ENCODE measurements at regions not wholly inside any gene's neighbourhood (a gene's known extent, or its start where the extent isn't known, plus 50 kb on each side); places are given as distances from the start of the nearest gene placed in this dataset.

- Mint-ChIP-seq H3K27me3 (ENCODE audit: low read depth) (no peaks in the 10 kb centered on the region), H3K4me1 (ENCODE audit: low read depth) (peaks cover 26% of the 10 kb centered on the region), H3K4me3 (ENCODE audit: unreplicated experiment) (no peak overlapping the region), H3K27ac (ENCODE audit: unreplicated experiment) (no peak overlapping the region), H3K36me3 (ENCODE audit: low read depth) (no peaks in the 10 kb centered on the region), H3K9me3 (ENCODE audit: low read depth) (no peaks in the 10 kb centered on the region)
- no peak for DNase-seq (ENCODE audit: low spot score)
- no peak for TF ChIP-seq CTCF (IDR thresholded peaks at IDR 0.05)
Measured at GRCh38 chr5:143560378-143560777, 156.9 kb upstream of the NR3C1 start.

GRCh38 chr5:143559586-143560109, 156.2 kb upstream of the NR3C1 start:
- peaks cover 32% of the 10 kb centered on the region for H3K4me1 Mint-ChIP-seq (ENCODE audit: low read depth)
- DNase-seq (ENCODE audit: low spot score): no peak
- no peaks in the 10 kb centered on the region for H3K9me3 Mint-ChIP-seq (ENCODE audit: low read depth)
- TF ChIP-seq CTCF (IDR thresholded peaks at IDR 0.05): no peak
- no peaks in the 10 kb centered on the region for H3K27me3 Mint-ChIP-seq (ENCODE audit: low read depth)
- no peak overlapping the region for H3K4me3 Mint-ChIP-seq (ENCODE audit: unreplicated experiment)
- H3K27ac Mint-ChIP-seq (ENCODE audit: unreplicated experiment): no peak overlapping the region
- no peaks in the 10 kb centered on the region for H3K36me3 Mint-ChIP-seq (ENCODE audit: low read depth)

- Mint-ChIP-seq H3K27me3 (ENCODE audit: low read depth) (no peaks in the 10 kb centered on the region), H3K36me3 (ENCODE audit: low read depth) (no peaks in the 10 kb centered on the region), H3K9me3 (ENCODE audit: low read depth) (no peaks in the 10 kb centered on the region), H3K4me1 (ENCODE audit: low read depth) (peaks cover 32% of the 10 kb centered on the region), H3K4me3 (ENCODE audit: unreplicated experiment) (no peak overlapping the region), H3K27ac (ENCODE audit: unreplicated experiment) (no peak overlapping the region)
- no peak for TF ChIP-seq CTCF (IDR thresholded peaks at IDR 0.05)
- DNase-seq (ENCODE audit: low spot score): no peak
Measured at GRCh38 chr5:143558048-143558447, 154.6 kb upstream of the NR3C1 start.

GRCh38 chr5:143557061-143557818, 153.8 kb upstream of the NR3C1 start:
- no peak for TF ChIP-seq CTCF (IDR thresholded peaks at IDR 0.05)
- no peak overlapping the region for H3K27ac Mint-ChIP-seq (ENCODE audit: unreplicated experiment)

GRCh38 chr5:143554918-143555477, 151.5 kb upstream of the NR3C1 start:
- no peak overlapping the region for H3K4me3 Mint-ChIP-seq (ENCODE audit: unreplicated experiment)
- peaks cover 24% of the 10 kb centered on the region for H3K4me1 Mint-ChIP-seq (ENCODE audit: low read depth)
- H3K27me3 Mint-ChIP-seq (ENCODE audit: low read depth): no peaks in the 10 kb centered on the region
- H3K36me3 Mint-ChIP-seq (ENCODE audit: low read depth): no peaks in the 10 kb centered on the region
- TF ChIP-seq CTCF (IDR thresholded peaks at IDR 0.05): no peak
- no peaks in the 10 kb centered on the region for H3K9me3 Mint-ChIP-seq (ENCODE audit: low read depth)
- no peak for DNase-seq (ENCODE audit: low spot score)
- peak overlapping the region; percentile 43 for H3K27ac Mint-ChIP-seq (ENCODE audit: unreplicated experiment)

More at GRCh38 chr5:143557061-143557818, 153.8 kb upstream of the NR3C1 start:
- no peak for DNase-seq (ENCODE audit: low spot score)
- H3K4me1 Mint-ChIP-seq (ENCODE audit: low read depth): peaks cover 24% of the 10 kb centered on the region
- no peak overlapping the region for H3K4me3 Mint-ChIP-seq (ENCODE audit: unreplicated experiment)
- no peaks in the 10 kb centered on the region for H3K36me3 Mint-ChIP-seq (ENCODE audit: low read depth)
- H3K27me3 Mint-ChIP-seq (ENCODE audit: low read depth): no peaks in the 10 kb centered on the region
- H3K9me3 Mint-ChIP-seq (ENCODE audit: low read depth): no peaks in the 10 kb centered on the region

Measured in chondrocyte (in vitro differentiated cells).